ENCODE measurements at regions not wholly inside any gene's neighbourhood (a gene's known extent, or its start where the extent isn't known, plus 50 kb on each side); places are given as distances from the start of the nearest gene placed in this dataset.

DNA sequence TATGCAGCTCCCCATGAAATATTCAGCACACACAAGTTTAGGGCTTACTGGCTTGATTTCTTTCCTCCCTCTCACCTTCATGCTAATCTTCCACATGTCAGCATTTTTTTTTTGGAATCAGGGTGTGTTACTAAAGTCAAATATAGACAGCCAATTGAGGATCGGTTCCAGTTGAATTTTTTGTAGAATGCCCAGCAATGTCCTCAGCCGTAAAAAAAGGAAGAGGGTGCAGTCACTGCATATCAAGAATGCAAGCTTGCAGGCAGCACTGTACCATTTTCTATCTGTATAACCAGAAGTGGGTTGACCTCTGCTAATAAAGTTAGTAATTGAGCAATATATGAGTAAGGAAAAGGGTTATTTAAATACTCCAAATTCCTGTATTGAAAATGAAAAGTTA, 51.4 kb upstream of the CHMP2B start:
- DNase-seq = peak; percentile 24

DNA sequence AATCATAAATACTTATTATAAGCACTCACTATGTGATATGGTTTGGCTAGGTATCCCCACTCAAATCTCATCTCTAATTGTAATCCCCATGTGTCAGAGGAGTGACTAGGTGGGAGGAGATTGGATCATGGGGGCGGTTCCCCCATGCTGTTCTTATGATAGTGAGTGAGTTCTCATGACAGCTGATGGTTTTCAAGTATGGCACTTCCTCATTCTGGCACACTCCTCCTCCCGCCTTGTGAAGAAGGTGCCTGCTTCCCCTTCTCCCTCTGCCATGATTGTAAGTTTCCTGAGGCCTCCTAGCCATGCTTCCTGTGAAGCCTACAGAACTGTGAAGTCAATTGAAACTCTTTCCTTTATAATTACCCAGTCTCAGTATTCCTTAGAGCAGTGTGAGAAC, 53.3 kb upstream of the CHMP2B start:
- DNase-seq = no peak

DNA sequence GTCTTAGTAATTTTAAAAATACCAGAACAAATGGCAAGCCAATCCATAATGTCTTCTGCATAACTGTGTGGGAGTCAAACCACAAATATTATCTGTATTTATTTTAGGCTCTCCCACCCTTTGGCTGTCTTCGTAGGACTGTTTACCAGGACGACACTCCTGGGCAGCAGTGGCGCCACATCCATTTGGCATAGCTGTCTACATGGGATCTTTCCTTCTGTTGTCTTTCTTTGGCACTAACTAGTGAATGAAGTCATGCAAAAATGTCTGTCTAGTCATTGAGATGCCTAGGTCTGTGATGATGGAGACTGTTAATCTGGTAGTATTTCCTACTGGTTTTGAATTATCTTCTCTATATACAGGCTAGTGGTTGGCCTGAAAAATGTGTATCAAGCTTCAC, 54.0 kb upstream of the CHMP2B start:
- DNase-seq = peak; percentile 41

DNA sequence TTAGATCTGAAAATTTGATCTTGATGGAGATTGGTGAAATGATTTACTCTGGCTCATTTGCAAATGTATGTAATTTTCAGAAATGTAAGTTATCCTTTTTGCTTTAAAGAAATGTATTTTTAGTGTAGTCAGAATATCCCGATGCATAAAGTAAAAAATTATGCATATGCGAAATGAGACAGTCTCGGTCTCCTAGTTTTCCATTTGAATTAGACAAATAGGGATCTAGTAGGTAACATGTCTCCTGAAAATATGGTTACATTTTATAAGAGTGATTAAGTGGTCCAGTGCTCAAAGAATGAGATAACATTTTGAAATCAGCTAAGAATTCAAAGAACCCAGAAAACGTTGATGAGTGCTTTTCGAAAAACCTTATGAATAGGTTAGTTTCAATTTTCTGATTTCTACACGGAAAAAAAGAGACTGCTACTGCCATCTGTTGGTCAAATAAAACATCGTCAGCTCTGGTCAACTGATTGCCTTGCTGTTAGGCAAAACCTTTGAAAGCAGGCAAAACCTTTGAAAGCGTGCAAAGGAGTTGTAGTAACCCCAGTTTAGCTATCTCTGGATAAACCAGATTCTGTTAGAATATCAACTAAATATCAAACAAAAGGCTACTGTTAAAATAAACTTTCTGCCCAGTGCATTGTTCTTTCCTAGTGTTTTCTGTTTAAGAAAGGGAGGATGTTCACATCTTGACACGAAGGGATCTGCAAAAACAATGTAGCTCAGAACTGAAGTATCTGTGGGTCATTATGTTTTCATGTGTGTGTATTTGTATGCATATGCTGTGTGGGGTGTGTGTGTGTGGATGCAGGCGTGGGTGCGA, 59.3 kb upstream of the CHMP2B start:
- peak; percentile 61 for DNase-seq

DNA sequence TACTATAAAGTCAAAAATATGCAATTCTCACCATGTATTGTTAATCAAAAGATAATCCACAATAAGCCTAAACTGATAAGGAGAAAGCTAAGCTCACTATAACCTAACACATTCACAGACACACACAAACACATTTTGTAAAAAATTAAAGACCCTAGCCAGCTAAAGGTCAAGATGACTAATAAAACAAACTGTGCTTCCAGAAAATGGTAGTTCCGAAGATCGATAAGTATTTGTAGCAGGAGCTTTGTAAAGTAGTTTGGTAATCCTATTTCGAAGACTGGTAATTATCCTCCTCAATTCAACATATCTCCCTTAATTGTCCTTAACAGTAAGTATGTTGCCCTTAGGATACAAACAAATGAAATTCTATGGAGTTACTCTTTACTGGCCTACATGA, 62.9 kb upstream of the CHMP2B start:
- no peak for DNase-seq

DNA sequence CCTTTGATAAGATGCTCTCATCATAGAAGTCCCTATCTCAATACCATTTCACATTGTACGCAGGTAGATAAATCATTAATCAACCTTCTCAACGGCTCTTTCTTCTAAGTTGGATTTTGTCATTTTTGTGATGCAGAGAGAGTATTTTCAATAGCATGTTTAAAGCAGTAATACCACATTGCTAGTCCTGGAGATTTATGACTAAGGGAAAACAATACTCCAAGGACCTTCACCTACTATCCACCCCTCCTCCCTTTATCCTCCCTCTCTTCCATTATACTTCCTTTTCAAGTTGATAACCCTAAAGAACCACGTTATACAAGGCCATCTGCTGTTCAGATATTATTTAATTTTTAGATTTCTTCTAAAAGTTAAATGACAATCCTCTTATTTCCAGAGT, 65.3 kb upstream of the CHMP2B start:
- no peak for DNase-seq

DNA sequence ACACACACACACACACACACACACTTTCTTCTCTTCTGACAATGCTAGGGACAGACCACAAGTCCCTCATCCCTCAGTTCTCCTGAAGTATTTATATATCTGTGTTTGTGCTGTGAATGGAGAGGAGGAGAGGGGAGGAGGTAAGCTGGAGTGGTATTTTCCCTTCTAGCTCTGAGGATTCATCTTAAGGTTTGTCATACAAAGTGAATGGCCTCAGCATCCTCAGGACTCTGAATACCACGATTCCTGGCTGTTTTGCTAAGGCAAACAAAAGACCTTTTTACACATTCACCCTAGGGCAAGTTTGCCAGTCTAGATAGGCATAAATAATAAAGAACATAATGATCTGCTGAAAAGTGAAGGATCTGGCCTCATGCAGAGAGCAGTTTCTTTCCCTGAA, 65.7 kb upstream of the CHMP2B start:
- no peak for DNase-seq

DNA sequence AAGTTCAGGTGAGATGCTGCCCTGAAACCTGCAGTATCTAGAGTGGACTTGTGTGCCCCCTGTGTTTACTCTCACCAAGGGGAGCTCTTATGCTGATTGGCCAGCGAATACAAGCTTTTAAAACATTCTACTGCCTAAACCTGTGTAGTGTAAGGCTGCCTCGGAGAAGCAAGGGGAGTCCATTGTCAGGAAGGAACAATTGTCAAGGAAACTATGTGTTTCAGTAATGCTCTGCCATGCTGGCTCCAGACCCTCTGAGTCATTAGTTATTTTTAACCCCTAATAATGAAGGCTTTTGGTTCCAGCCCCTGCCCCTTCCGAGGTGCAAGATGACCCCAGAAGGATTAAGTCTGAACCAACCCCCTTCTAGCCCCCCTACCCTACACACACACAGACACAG, 66.1 kb upstream of the CHMP2B start:
- no peak for DNase-seq

DNA sequence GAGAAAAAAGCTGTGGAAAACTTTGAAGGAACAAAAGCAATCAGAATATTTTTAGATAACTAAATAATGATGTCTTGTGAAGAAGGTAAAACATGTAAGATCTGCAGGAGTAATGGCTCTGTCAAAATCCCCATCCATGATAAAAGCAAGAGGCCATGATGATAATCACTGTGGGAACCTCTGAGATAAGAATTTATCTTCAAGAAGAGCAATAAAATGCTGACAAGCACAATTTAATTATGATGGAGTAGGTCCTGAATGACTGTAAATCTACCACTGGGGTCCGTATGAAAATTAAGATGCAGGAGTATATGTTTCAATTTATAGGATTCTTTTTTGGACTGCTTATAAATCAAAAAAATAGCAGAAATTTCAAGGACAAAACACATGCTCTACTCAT, 68.3 kb upstream of the CHMP2B start:
- DNase-seq = no peak

DNA sequence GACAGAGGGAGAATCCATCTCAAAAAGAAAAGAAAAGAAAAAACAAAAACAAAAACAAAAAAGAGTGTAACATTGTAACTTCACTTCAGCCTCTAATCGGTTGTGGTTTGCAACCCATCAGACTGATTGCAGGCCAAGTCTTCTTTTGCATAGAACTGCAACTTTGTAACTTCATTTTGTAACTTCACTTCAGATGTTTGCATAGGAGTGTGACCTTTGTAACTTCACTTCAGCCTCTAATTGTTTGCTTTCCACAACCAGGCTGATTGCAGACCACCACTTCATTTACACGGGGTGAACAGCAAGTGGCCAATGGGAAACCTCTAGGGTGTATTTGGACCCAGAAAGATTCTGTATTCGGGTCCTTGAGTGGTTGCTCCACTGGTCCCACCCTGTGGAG, 79.1 kb upstream of the CHMP2B start:
- DNase-seq = no peak

DNA sequence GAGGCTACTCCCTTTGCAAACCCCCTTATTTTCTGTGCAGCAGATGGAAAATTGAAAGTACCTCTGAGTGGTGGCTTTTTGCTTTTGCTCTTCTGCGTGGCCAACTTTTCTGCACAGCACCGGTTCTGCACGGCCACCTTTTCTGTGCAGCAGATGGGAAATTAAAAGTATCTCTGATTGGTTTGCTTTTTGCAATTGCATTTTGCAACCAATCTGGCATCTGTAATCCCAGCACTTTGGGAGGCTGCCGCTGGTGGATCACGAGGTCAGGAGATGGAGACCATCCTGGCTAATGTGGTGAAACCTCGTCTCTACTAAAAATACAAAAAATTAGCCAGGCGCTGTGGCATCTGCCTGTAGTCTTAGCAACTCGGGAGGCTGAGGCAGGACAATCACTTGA, 79.5 kb upstream of the CHMP2B start:
- no peak for DNase-seq

DNA sequence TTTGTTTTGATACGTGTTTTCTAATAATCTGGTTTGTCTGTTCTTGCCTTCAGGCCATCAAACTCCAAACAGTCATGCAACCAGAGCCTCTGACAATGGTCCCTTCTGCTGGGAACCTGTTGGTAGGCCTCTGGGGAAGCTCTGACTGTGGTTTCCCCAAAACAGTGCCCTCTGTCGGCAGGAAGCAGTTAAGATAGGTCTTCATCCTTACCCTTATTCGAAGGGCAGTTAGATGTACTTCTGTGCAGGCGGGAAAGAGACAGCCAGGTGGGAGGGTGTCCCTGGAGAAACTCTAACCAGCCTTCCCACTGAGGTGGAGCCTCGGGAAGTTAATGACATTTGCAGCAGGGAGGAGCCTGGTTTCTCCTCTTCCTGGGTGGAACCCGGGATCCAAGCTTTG, 81.6 kb upstream of the CHMP2B start:
- DNase-seq = no peak

DNA sequence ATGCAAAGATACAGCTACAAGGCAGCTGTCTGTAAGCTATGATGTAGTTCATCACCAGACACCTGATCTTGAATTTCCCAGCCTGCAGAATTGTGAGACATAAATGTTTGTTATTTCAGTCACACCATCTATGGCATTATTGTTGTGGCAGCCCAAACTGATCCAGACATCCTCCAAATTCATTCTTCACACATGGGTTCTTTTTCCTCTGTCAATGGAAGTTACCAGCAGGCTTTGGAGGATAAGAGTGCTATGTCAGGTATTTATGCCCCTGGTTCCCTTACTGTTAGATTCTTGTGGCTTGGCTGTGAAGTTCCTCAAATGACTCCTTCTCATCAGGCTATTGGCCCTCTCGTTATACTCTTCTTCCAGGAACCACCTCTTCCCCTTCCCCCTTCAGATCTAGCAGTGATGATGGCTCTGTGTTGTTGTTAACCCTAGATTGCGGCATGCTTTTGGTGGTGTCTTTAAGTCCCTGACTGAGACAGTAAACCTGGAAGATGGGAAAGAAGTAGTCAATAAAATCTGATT, 91.0 kb upstream of the CHMP2B start:
- DNase-seq = peak; percentile 8

DNA sequence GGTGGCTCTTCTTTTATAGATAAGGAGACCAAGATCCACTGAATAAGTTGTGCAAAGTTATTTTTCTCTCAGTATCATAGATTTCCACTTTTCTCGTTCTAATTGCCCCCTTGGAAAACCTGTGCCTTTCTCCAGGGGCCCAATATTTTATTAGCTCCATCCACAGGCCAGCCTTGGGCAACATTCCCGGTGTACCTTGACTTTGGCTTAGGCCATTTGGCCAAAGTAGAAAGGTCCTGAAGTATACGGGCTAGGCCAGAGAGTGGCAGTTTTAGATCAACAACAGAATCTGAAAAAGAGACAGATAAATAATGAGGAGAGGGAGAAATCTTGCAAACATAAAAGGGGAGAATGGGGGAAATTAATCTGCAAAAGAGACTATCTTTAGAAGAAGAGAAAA, 91.7 kb upstream of the CHMP2B start:
- no peak for DNase-seq

DNA sequence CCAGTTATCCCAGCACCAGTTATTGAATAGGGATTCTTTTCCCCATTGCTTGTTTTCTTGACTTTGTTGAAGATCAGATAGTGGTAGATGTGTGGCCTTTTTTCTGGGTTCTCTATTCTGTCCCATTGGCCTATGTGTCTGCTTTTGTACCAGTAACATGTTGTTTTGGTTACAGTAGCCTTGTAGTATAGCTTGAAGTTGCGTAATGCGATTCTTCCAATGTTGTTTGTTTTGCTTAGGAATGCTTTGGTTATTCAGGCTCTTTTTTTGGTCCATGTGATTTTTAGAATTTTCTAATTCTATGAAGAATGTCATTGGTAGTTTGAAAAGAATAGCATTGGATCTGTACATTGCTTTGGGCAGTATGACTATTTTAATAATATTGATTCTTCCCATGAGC, 94.3 kb upstream of the CHMP2B start:
- peak; percentile 9 for DNase-seq

DNA sequence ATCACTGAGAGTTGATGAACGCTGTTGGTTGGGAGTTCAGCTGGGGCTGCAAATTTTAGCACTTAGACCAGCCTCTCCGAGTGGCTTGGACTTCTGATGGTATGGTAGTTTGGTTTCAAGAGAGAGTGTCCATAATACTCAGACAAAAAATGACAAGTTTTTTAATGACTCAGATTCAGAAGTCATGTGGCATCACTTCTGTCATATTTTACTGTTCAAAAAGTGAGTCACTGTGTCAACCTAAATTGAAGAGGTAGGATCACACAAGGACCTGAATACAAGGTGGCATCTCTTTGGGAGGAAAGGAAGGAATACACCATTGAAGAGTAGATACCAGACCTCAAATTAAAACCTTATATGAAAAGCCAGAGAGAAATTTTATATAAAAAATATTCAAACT, 99.1 kb upstream of the CHMP2B start:
- no peak for DNase-seq

DNA sequence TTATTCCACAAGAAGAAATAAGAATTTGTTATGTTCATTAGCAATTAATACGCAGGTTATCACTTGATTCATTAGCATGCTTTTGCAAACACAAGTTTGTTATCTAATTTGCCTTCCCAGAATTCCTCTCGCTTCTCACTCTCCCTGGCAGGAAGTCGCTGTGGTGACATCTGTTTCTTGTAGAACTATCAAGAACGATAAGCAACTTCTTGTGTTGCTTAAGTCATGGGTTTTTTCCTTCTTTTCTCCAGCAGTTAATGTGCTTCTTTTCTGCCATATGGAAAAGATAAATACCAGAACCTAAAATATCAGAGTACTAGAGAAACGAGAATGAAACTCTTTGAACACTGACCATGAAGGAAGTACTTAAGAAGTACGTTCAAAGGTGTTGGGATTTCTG, 99.8 kb upstream of the CHMP2B start:
- DNase-seq = peak; percentile 26

DNA sequence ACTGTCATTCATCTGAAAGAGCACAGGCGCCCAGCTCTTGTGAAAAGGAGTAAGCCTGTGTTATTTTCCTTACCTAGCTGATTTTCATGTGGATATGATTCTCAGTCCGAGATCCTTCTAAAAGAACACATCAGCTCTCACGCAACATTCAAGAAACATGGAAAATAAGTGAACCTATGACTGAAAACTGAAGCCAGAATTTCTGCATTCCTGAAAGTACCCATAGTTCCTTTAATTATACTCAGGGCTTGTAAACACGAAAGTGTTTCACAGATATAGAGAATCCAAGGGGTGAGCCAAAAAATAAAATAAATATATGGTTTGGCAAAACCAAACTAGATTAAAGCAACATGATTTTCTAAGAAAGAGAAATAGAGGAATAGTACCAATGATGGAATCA, 100.8 kb upstream of the CHMP2B start:
- DNase-seq = no peak

DNA sequence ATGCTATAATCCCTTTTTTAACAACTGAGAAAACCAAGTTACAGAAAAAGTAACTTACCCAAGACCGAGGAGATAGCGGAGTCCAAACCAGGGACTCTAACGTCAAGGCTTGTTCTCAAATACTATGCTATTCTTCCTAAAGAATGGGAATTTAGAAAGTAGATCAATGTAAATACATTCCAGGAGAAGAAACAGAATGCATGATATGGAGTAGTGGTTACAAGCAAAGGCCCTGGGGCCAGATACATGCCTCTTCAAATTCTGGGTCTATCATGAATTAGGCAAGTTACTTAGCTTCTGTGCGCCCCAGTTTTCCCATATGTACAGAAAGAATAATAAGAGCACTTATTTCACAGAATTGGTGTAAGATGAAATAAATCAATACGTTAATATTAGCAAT, 102.0 kb upstream of the CHMP2B start:
- DNase-seq = no peak

DNA sequence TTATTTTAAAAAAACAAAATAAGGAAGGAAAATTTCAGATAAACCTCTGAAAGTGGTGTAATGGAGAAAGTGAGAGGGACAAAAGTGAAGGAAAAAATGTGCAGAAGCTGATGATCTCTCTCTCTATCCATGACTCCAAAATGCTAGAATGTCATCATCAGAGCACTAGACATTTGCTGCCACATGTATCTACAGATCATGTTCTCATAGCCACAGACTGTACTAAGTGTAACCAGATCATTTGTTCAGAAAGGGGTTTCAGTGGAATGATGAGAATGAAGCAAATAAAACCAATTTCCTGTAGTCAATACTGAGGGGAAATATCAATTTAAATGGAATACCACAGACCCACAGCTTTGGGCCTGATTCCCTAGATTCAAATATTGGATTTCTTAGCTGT, 104.3 kb upstream of the CHMP2B start:
- DNase-seq = no peak

DNA sequence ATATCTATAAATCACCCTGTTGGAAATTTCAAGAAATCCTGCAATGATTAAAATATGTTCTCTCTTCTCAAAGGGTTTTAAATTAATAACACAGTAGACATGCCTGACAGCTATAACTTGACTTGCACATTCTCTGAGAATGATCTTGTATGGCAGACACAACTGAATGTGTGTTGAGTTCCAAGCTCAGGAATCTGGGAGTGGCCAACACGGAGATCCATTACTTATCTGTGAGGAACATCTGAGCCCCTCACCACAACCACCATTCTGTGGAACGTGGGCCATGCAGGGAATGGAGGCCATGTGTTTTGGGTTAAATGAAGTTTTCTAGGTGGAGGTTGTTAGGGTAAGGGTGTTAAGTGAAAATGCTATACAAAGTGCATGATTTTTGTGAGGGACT, 105.3 kb upstream of the CHMP2B start:
- peak; percentile 17 for DNase-seq

DNA sequence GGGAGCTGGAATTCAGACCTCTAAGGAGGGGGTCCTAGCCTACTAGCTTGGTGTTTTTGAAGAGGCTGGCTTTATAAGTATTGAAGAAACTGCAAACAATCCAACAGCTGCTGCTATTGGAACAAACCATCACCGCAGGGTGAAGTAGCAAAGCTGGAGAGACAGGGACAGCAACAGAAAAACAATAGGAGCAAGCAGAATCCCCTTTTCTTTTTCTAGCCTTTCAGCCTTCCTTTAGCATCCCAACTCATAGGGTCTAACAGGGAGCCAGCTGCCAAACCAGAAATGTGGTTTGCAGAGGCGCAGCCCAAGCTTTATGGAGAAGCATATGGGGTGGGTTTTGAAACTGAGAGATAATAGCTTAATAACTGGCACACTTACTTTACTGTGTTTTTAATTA, 106.2 kb upstream of the CHMP2B start:
- DNase-seq = no peak

DNA sequence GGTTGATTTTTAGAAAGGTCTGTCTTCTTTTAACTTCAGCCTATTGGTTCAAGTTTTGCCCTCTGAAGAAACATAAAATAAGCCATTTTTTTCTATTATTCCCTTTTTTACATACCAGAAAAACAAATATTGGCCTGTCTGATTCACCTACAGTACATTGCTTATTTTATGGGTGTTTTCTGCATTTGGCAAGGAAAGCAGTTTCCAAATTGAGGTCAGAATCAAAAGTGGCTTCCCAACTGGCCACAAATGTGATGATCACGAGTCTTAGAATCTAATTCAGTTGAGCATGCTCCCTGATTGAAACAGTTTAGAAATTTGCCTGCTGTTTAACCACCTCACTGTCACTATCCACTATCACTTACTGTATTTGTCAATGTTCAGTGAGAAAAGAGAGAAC, 106.9 kb upstream of the CHMP2B start:
- DNase-seq = no peak

DNA sequence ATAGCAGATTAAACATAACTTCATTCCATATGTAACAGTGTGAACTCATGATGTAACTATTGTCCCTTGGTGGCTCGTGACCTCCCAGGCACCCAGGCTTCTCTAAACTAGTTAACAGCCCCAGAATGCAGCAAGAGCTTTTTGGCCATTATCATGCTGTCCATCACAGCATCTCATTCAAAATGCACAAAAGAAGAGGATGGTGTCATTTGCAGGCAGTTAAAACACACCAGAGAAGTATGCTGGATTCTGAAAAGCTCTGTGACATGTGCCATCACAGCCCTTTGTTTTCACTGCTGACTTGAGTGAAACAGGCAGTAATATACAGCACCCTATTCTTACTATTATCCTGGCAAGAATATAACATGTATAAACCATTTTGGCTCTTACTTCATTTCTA, 117.6 kb upstream of the CHMP2B start:
- no peak for DNase-seq
